Hippocampal formation (tissue), 2 donors: ENCODE measurements at regions not wholly inside any gene's neighbourhood (a gene's known extent, or its start where the extent isn't known, plus 50 kb on each side); places are given as distances from the start of the nearest gene placed in this dataset.
"Not testable (repeated sequence)": the region's sequence is repeated elsewhere in the genome, so short reads cannot be mapped to it uniquely, and the experiment has no call there.

Source experiments
- DNase-seq, 2 donors: peaks; one replicate each; lab custom pipeline; 2025; lab: John Stamatoyannopoulos, UW

GRCh38 chr15:96052154-96052553, 278.3 kb upstream of the NR2F2 start:
- DNase-seq = no peak

GRCh38 chr15:96052572-96053030, 277.9 kb upstream of the NR2F2 start:
- no peak for DNase-seq

- no peak for DNase-seq
Observed at GRCh38 chr15:96053031-96053780, 277.3 kb upstream of the NR2F2 start.

- no peak for DNase-seq
Observed at GRCh38 chr15:96053781-96054428, 276.6 kb upstream of the NR2F2 start.

- DNase-seq = no peak
Observed at GRCh38 chr15:96054621-96055020, 275.9 kb upstream of the NR2F2 start.

GRCh38 chr15:96058103-96058851, 272.2 kb upstream of the NR2F2 start:
- no peak for DNase-seq

- DNase-seq = not testable (repeated sequence)
Observed at GRCh38 chr15:96058852-96059103, 271.7 kb upstream of the NR2F2 start.

GRCh38 chr15:96060591-96060990, 269.9 kb upstream of the NR2F2 start:
- DNase-seq = not testable (repeated sequence)

- DNase-seq = no peak
Observed at GRCh38 chr15:96064351-96064756, 266.1 kb upstream of the NR2F2 start.

GRCh38 chr15:96066126-96066525, 264.4 kb upstream of the NR2F2 start:
- DNase-seq = no peak

- DNase-seq = no peak
Observed at GRCh38 chr15:96066852-96067495, 263.5 kb upstream of the NR2F2 start.

GRCh38 chr15:96067677-96068076, 262.8 kb upstream of the NR2F2 start:
- no peak for DNase-seq

- DNase-seq = no peak
Observed at GRCh38 chr15:96068897-96069296, 261.6 kb upstream of the NR2F2 start.

GRCh38 chr15:96070636-96071035, 259.9 kb upstream of the NR2F2 start:
- no peak for DNase-seq

GRCh38 chr15:96072821-96073220, 257.7 kb upstream of the NR2F2 start:
- DNase-seq = no peak

GRCh38 chr15:96073908-96074307, 256.6 kb upstream of the NR2F2 start:
- no peak for DNase-seq

GRCh38 chr15:96075895-96076294, 254.6 kb upstream of the NR2F2 start:
- no peak for DNase-seq

GRCh38 chr15:96076350-96076749, 254.2 kb upstream of the NR2F2 start:
- no peak for DNase-seq

- no peak for DNase-seq
Observed at GRCh38 chr15:96079041-96079440, 251.5 kb upstream of the NR2F2 start.

GRCh38 chr15:96079882-96080281, 250.6 kb upstream of the NR2F2 start:
- DNase-seq = no peak

- DNase-seq = no peak
Observed at GRCh38 chr15:96086164-96086563, 244.3 kb upstream of the NR2F2 start.

GRCh38 chr15:96087180-96087884, 243.2 kb upstream of the NR2F2 start:
- DNase-seq = no peak
